ENCODE measurements at regions not wholly inside any gene's neighbourhood (a gene's known extent, or its start where the extent isn't known, plus 50 kb on each side); places are given as distances from the start of the nearest gene placed in this dataset.

- DNase-seq = no peak
These were observed 706.4 kb upstream of the GOT2 start for GRCh38 chr16:59440502-59440901.

- no peak for DNase-seq
These were observed 698.8 kb upstream of the GOT2 start for GRCh38 chr16:59432896-59433295.

GRCh38 chr16:59432276-59432675 lies 698.2 kb upstream of the GOT2 start:
- no peak for DNase-seq

GRCh38 chr16:59424714-59425273 lies 690.7 kb upstream of the GOT2 start:
- no peak for DNase-seq

GRCh38 chr16:59411961-59412841 lies 678.1 kb upstream of the GOT2 start:
- DNase-seq = no peak

GRCh38 chr16:59410451-59410850 lies 676.3 kb upstream of the GOT2 start:
- no peak for DNase-seq

- DNase-seq = no peak
These were observed 671.7 kb upstream of the GOT2 start for GRCh38 chr16:59405802-59406201.

- no peak for DNase-seq
These were observed 670.4 kb upstream of the GOT2 start for GRCh38 chr16:59404509-59404908.

- no peak for DNase-seq
These were observed 666.7 kb upstream of the GOT2 start for GRCh38 chr16:59400830-59401229.

GRCh38 chr16:59397638-59398037 lies 663.5 kb upstream of the GOT2 start:
- DNase-seq = no peak

GRCh38 chr16:59394526-59394925 lies 660.4 kb upstream of the GOT2 start:
- no peak for DNase-seq

GRCh38 chr16:59392911-59393310 lies 658.8 kb upstream of the GOT2 start:
- no peak for DNase-seq

- no peak for DNase-seq
These were observed 657.7 kb upstream of the GOT2 start for GRCh38 chr16:59391617-59392364.

- DNase-seq = no peak
These were observed 651.8 kb upstream of the GOT2 start for GRCh38 chr16:59385959-59386358.

- DNase-seq = no peak
These were observed 651.4 kb upstream of the GOT2 start for GRCh38 chr16:59385491-59385890.

- DNase-seq = no peak
These were observed 639.5 kb upstream of the GOT2 start for GRCh38 chr16:59373632-59374031.

GRCh38 chr16:59370717-59371116 lies 636.6 kb upstream of the GOT2 start:
- no peak for DNase-seq

- DNase-seq = no peak
These were observed 635.4 kb upstream of the GOT2 start for GRCh38 chr16:59369523-59369922.

- DNase-seq = no peak
These were observed 634.5 kb upstream of the GOT2 start for GRCh38 chr16:59368586-59368985.

GRCh38 chr16:59356709-59357108 lies 622.6 kb upstream of the GOT2 start:
- no peak for DNase-seq

GRCh38 chr16:59356144-59356543 lies 622.0 kb upstream of the GOT2 start:
- no peak for DNase-seq

- DNase-seq = no peak
These were observed 621.6 kb upstream of the GOT2 start for GRCh38 chr16:59355704-59356103.

GRCh38 chr16:59351305-59351903 lies 617.3 kb upstream of the GOT2 start:
- DNase-seq = no peak

- no peak for DNase-seq
These were observed 616.6 kb upstream of the GOT2 start for GRCh38 chr16:59350670-59351069.

All from RPMI8226 (cell line).